Fibroblast of skin of right biceps (primary cell): ENCODE measurements at regions not wholly inside any gene's neighbourhood (a gene's known extent, or its start where the extent isn't known, plus 50 kb on each side); places are given as distances from the start of the nearest gene placed in this dataset.
A peak's percentile ranks its signal among the peaks of the same experiment; 100 is the strongest.

ENCODE experiments used
- DNase-seq: peaks from one replicate; pipeline ENCODE4 v3.0.0-alpha.2; 2013

DNA sequence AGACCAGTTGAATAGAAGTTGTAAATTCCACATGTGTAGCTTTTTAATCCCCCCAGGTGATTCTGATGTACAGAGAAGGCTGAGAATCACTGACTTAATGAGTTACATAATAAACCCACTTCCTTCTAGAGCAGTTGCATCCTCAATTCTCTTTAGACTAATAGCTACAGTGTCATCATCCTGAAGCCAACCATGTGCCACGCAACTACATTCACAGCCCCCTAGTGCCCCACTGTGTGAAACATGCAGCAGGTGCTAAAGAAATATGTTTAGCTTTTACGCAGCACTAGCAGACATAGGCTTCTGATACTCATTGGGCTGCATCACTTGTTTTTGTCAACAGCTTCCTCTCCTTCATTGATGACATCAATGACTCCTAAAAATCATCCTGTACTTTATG, 1168.3 kb downstream of the BCL11B start:
- DNase-seq, result no peak

DNA sequence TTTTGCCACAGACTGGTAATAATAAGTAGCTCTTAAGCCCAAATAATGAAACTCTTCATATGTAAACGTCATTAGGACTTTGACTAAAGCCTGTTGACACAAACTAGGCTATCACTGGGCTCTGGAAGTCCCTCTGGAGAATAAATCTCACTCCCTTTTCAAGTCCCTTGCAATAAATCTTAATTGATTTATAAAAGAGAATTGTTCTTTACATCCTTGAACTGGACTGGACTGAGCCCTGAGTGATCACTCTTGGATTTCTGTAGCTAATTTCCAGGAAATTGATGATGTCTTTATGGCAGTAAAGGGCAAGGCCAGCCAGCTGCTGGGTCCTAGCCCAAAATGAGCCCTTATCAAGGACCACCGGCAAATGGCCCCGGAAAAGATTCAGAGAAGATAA, 1162.7 kb downstream of the BCL11B start:
- DNase-seq, result no peak

DNA sequence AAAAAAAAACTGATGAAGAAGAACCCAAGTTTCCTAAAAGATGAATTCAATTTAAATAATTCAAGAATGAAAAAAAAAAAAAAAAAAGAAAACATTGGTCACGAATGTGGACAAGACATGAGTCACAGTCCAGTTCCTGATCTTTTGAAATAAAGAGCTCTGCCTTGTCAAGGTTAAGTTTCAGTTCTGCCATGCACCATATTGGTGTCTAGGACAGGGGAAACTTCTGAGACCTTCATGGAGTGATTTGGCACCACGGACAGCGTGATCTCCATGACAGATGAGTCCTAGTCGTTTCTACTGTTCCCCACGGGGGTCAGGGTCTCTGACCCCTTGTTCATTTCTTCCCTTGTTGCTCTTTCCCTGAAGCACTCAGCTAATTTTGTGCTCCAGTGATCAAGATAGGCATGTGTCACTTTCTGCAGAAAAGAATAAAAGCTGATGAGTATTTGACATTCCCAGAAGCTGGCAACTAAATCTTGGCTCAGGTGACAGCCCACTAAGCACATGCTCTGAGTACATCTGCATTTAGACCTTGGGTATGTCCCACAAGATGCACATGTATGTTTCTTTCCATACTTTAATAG, 1159.7 kb downstream of the BCL11B start:
- DNase-seq, result no peak

DNA sequence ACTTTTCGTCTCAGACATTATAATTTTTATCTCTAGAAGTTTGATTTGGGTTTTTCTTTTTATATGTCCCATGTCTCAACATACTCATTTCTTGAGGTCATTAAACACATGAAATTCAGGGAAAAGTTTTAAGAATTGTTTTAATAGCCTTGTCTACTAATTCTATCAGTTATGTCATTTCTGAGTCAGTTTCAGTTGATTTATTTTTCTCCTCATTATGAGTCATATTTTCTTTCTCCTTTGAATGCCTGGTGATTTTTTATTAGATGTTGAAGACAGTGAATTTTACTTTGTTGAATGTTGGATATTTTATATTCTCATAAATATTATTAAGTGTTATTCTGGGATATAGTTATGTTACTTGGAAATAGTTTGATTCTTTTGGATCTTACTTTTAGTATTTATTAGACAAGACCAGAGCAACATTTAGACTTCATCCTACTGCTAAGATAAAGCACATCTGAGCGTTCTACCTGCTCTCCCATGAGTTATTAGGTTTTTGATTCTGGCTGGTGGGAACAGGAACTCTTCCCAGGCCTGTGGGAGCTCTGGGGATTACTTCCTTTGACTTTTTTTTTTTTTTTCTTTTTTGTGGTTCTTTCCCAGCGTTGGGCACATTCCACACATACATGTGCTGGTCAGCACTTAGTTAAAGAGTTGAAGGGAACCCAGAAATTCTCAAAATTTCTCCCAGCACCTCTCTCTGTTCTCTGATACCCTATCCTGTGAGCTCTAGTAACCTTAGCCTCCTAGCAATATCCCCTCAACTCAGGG, 1157.7 kb downstream of the BCL11B start:
- DNase-seq, result peak; percentile 78

DNA sequence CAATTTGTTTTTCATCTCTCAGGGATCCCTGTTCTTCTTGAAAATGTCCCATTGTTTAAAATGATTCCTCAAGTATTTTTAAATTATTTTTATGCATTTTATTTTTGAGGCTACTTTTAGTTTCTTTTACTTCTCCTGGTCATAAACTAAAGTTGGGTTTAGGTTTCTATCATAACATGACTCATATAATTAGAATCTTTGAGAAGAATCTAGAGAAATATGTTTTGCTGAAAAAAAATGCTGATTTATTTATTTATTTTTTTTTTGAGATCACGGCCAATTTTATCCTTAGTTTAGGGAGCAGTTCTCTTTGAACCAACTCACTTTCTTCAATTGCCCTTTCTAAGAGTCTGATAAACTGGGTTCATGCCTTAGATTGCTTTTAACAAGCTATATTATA, 1157.1 kb downstream of the BCL11B start:
- peak; percentile 38 for DNase-seq

DNA sequence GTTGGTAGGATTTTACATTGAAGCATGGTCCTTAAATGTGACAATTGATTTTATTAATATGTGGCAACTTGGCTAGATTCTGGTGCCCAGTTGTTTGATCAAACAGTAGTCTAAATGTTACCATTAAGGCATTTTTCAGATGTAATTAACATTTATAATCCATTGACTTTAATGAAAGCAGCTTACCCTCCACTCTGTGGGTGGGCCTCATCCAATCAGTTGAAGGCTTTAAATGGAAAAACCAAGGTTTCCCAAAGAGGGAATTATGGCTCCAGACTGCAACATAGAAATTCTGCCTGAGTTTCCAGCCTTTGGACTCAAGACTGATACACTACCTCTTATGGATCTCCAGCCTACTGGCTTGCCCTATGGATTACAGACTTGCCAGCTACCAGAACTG, 1153.2 kb downstream of the BCL11B start:
- DNase-seq, result no peak

DNA sequence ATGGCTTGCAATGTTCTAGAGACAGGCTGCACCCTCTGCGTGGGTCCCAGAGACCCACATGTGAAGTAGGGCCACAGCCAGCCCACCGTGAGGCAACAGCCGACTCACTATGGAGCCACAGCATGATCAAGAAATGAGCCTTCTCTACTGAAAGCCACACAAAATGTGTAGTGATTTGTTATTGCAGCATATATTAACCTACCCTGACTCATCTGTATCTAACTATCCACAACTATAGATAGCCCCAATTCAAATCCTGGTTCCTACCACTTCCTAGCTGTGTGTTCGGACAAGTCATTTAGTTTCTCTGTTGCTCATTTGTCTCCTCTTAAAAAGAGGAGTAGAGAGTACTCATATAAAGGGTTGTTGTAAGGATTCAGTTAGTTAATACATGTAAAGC, 1152.3 kb downstream of the BCL11B start:
- no peak for DNase-seq

DNA sequence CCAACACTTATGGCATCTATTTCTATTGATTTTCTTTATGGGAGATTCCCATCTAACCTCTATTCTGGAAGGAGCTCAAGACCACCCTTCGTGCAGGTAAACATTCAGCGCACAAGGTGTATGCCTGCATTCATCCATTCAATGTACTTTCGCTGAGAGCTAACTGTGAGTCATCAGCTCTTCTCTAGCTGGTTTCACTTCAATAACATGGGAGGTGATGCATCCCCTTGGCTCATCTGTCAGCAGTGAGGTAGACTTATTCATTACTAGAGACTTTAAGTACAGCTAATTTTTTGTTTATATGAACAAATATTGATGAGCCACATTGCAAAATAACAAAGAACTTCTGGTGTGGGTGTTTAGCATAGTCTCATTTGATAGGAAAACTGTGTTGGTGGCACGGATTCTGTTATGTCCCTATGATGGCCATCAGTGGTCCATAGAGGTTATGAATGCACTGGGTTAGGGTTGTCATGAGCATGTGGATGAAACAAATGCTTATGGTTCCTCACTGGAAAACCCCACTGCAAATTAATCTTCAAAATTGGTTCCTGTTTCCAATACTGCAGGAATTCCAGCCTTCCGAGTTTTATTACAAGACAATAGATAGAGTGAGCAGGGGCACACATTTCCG, 1151.0 kb downstream of the BCL11B start:
- DNase-seq, result no peak

DNA sequence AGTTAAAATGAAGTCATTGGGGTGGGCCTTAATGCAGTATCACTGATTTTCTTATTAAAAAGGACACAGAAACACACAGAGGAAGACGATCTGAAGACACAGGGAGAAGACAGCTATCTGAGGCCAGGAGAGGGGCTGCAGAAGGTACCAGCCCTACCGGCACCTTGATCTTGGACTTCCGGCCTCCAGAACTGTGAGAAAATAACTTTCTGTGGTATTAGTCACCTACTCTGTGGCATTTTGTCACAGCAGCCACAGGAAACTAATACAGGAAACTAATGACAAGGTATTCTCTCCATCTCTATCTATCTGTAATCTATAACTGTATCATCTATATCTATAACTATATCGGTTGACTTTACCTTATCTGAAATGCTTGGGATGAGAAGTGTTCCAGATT, 1149.5 kb downstream of the BCL11B start:
- DNase-seq, result no peak

DNA sequence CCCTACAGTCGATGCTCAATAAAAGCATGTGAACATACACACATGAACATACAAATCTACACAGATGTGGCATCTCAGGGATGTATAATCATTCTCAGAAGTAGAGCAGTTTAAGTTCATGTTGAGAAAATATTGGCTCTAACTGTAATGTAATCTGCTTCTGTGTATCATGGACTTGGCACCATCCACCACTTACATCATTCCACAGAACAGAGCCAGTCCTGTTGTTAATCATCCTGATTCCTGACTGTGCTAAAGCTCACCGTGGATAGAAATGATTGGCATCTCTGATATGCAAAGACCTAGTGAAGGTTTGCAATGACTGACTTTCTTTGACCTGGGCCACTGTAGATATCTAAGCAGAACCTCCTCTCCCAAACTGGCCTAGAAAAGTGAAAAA, 1141.3 kb downstream of the BCL11B start:
- peak; percentile 42 for DNase-seq

DNA sequence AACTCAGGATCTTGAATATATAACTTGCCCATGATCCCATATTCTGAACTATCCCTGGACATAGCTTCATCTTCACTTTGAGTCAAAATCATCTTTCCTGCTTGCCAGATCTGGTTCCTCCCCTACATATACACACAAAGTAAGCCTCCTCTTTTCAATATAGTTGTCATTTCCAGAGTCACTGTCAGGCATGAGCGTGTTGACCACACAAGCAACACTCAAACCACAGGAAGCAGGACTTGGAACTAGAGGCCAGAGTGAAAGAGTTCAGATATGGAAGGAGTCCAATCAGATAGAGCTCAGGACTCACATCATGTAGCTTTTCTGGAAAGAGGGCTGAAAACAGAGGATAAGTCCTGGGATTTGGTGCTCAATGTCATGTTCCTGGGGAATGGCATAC, 1140.6 kb downstream of the BCL11B start:
- peak; percentile 67 for DNase-seq

DNA sequence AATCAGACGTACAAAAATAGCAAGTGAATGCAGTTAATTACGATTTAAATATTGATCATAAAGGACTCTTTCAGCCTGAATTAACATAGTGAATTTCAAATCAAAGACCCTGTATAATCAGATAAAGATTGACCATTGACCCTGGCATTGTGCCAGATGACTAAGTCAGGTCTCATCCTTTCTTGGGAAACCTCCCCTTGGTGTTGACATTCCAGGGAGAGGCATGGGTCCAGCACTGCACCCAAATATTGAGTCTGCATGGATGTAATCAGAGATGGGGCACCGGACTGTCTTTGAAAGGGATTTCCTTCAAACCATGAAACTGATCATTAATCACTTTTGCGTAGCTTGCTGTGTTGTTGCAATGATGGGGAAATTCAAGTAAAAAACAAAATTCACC, 1138.2 kb downstream of the BCL11B start:
- DNase-seq, result no peak

DNA sequence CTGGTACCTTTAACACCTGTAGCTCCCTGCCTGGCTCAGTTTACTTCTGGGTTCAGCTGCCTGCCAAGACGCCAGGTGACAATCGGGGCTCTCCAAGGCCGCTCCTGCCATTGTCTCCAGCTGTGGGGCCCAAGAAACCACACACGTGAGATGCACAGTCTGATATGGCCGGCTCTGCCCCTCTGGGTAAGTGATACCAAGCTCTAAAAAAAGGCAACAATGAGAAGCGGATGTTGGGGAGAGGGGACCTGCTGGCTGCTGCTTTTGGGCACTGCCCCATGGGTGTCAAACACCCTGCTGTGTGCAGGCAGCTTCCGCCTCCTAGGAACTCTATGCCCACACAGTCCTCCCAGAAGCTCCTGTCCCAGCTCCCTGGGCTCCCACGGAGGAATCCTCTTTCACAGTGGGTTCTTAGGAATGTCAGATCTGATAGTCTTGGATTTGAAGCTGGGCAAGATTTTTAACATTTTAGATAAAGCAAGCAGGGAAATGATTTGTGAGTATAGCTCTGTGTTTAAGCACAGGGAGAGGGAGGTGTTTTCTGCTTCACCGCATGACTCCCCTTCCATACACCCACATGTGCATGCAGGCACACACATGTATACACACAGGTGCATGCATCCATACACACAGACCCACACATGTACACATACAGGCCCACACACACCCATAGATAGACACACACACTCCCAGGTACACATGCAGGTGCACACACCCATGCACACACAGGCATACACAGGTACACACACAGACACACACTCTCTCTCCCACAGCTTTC, 1135.8 kb downstream of the BCL11B start:
- no peak for DNase-seq

DNA sequence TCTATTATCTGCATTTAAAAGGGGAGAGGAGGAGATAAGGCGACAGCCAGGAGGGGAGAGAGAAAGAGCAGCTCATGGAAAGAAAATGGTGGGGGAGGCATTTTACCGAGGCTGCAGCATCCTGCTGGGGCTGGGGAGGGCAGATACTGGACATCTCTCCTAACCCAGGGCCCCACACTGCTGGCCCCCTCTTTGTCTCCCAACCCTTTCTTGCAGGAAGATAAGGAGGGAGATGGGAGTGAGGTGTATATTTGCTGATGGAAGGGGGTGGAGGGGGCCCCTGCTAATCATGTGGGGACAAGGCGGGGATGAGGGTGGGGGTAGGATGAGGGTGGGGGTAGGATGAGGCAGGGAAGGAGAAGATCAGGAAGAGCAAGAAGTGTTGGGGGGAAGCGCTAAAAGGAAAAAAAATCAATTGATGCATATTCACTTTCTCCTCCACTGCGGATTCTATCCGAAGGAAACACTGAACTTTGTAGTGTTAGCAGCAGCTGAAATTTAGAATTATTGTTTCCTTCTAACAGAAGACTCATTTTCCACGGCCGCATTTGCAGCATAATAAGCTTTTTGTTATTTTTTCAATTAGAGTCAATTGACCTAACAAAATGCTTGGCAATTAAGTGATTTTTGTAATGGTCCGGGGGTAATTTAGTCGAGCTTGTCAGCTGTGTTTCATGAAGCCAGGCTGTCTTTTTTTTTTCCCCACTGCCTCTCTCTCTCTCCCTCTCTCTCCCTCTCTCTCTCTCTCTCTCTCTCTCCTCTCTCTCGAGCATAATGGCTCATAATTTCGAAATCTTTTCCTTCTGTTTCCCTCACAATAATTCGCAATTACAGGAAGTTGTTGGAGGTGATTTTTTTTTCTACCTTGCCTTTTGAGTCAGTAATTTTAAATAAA, 1134.6 kb downstream of the BCL11B start:
- peak; percentile 27 for DNase-seq

DNA sequence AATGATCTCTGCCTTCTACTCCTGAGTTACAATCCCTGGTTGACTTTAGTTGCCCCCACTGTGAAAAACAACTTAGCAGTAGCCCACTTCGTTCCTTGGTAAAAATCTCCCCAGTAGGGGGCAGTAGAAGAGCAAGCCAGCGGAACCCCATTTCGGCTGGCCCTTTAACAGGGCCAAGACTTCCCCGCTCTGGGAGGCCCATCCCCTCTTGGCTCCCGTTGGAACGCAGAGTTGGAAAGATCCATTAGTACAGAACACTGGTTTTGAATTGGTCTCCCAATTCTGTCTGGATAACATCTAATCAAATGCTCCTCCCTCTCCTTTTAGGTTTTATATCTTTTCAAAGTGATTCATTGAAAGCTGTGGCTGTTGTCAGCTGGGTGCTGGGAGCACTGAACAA, 1133.3 kb downstream of the BCL11B start:
- DNase-seq, result peak; percentile 36

DNA sequence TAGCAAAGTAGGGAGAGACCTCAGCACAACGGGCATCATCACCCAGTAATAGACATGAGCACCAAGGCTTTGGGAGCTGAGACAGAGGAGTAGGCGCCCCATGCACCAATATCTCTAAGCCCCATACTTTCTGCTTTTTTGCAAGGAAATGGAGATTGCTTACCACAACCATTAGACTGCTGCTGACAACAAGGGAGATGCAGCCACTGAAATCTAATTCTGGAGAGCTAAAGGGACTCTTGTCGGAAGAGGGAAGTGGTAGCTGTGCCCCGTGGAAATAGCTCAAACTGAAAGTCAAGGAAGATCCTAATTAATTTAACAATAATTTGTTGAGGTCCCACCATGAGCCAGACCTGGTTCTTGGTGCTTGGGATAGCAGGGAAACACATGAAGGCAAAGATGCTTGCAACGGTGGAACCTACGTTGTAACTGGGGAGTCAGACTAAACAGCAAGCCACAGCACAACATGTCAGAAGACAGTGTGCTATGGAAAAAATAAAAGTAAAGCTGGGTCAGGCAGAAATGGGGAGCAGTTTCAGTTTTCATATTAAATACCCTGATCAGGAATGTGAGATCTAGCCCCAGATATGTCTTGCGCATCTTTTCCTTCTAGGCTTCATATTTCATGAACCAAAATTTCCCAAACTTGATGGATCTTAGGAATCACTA, 1131.0 kb downstream of the BCL11B start:
- no peak for DNase-seq

DNA sequence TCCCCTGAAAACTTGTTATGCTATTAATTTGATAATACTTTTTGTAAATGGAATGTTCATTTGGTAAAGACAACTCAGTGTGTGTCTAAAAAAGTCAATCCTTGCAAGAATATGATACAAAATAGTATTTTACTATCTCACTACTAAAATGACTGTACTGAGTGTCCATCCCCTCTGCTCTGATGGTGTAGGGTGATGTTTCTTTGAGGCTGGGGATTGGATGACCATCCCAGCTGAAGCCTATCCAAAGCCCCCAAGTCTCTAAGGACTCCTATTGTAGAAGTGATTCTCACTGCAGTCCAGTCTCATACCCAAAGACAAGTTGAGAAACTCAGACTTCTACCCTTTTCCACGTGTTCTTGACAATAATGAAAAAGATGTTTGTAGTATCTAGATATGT, 1128.4 kb downstream of the BCL11B start:
- DNase-seq, result no peak

DNA sequence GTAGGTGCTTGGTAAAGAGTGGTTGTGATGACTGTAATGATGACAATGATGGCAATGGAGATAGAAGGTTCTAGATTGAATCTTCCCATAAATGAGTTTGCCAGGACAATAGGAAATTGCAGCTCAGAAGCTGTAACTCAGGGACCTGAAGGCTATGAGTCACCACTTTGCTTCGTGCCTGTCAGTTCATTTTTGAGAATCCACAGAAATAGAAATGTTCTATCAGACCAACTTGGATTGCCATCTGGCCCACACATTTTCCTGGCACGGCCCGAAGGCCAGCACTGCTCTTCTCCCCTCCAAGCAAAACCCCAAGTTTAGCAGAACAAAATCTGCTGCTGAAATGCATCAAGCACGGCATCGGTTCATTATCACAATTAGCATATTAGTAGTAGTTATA, 1127.0 kb downstream of the BCL11B start:
- DNase-seq, result peak; percentile 80

DNA sequence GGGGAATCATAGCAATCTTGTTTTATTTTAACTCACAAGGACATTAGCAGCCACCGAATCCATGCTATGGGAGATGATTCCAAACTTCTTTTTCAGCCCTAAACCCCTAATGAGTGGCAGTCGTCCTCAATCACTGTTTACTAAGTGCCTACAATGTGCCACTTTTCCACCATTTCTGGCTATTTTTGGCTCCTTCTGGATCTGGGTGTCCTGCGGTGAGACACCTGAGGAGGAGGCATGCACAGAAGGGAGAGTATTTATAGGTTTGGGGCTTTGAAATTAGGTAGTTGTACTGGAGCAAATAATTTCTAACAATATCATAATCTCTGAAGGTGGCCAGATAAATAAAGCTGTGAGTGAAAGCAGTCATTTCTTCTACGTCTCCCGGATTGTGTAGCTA, 1125.6 kb downstream of the BCL11B start:
- DNase-seq, result no peak

DNA sequence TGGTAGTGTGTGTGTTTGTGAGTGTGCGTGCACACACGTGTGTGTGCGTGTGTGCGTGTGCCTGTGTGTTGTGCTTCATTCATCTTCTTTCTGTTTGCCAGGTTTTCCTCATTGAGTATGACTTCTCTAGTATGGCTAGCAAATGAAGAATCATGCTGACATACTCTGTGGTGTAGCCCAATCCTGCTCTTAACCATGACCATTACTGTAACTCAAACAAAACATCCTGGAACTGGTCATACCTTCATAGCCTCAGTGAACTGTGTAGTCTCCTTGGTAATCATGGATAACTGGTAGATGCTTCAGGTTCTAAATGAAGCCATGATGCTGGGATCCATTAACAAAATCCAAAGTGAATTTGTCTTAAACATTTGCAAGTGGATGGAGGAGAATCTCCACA, 1117.7 kb downstream of the BCL11B start:
- DNase-seq, result no peak

DNA sequence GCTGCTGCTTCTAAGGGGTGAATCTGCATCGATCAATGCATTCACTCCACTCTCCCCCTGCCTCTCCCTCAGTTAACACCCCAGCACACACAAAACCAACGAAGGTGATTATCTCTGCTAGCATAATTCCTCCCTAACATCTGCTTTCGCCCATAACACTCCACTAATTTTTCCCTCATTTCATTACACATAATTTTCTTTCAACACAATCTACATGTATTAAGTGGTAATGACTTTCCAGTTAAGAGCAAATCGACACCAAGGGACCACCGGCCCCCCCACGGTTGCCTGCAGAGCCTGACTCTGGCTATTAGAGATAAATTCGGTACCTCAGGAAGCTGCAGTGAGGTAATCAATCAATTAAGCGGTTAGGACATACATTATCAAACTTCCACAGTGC, 1115.6 kb downstream of the BCL11B start:
- DNase-seq, result no peak

DNA sequence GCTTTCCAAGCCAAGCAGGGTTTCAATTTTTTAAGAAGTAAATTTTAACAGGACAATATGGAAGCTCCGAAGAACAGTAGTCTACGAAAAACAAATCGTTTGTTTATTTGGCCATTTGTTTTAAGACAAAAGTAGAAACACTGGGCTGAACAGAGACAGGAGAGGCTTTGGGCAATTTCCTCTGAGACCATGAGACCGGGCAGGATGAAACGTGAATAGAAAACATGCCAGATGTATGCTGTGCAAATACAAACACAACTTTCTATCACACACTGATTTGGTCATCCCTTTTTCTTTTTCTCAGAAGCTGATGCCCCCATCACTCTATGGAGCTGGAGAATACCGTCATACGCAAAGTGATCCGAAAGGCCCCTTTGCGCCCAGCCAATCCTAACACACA, 1111.1 kb downstream of the BCL11B start:
- DNase-seq, result no peak
